Activated effector memory CD4-positive, alpha-beta T cell treated with anti-CD3 and anti-CD28 coated beads, Interleukin-2, amount 50 U/mL, for 16 hours (primary cell): ENCODE measurements at regions not wholly inside any gene's neighbourhood (a gene's known extent, or its start where the extent isn't known, plus 50 kb on each side); places are given as distances from the start of the nearest gene placed in this dataset.

Experiments used
- DNase-seq: peaks from one replicate; pipeline ENCODE4 v3.0.0-alpha.2; 2020

GRCh38 chr12:127416796-127417195 lies 850.2 kb upstream of the TMEM132C start:
- DNase-seq: no peak

GRCh38 chr12:127419111-127419510 lies 847.9 kb upstream of the TMEM132C start:
- DNase-seq: no peak

DNA sequence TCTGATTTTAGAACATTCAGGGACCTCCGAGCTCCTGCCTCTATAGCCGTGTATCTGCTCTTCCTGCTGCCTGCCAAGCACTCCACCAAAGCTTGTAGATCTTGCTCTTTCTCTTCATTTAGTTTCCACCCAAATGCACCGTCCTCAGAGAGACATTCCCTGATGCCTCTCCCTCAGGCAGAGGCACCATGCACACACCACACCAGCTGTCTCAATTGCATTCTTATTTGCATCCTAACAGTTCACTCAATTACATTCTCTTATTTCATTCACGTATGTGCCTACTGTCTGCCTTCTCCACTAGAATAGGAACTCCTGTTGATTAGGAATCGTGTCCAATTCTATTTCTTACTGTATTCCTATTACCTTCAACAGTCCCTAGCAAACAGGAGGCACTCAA lies 845.4 kb upstream of the TMEM132C start:
- DNase-seq: no peak

DNA sequence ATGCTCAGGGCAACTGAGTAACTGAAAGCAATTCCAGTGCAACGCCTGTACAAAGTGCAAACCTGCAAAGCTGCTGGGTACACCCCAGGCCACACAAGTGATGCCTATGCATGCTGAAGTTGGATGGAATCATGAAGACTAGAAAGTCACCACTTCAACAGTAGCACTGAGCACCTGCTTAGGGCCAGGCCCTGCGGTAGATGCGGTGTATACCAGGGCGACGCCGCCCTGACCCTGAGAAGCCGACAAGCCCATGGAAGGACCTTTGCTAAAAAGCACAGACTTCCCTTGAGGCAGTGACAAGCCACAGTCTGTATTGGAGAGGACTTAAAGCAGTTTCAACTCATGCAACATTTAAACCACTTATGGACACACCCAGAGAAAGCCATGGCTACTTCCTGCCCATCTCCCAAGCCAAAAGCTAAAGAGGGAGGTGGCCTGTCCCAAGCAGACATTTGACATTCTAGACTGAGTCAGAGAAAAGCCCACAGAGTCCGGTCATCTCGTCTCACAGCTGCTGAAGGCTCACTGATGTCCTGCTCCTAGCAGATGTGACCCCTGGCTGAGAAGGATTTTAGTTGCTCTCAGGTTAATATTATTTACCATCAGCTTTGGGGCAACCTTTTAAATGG lies 843.9 kb upstream of the TMEM132C start:
- no peak for DNase-seq

- no peak for DNase-seq
These were observed 841.5 kb upstream of the TMEM132C start for GRCh38 chr12:127425474-127425873.

GRCh38 chr12:127428420-127428819 lies 838.5 kb upstream of the TMEM132C start:
- DNase-seq: no peak

GRCh38 chr12:127429551-127430285 lies 837.3 kb upstream of the TMEM132C start:
- no peak for DNase-seq

- no peak for DNase-seq
These were observed 836.6 kb upstream of the TMEM132C start for GRCh38 chr12:127430401-127430800.

DNA sequence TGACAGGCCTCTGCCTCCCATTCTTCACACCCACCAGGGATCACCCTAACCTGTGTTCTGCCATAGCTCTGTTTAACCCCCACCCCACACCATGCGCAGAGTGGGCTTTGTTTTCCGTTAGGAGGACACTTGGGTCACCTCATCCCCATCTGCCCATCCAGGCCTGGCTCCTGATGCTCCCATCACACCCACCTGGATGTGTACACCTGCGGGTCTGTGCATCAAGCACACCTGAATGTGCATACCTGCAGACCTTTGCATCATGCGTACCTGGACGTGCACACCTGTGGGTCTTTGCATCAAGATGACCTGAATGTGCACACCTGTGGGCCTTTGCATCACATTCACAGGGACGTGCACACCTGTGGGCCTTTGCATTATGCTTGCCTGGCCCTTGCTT lies 835.8 kb upstream of the TMEM132C start:
- DNase-seq: no peak

GRCh38 chr12:127431594-127431993 lies 835.4 kb upstream of the TMEM132C start:
- DNase-seq: no peak

DNA sequence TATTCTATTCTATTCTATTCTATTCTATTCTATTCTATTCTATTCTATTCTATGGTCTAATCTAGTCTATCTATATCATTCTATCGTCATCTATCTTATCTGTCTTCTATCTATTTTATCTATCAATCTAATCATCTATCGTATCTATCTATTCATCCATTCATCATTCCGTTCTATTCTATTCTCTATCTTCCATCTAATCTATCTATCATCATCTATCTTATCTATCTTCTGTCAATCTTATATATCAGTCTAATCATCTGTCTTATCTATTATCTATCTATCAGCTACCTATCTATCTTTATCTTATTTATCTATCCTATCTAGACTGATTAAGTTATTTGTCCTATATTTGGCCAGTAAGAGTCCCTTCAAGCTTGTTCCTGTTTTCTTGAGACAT lies 831.5 kb upstream of the TMEM132C start:
- no peak for DNase-seq

- no peak for DNase-seq
These were observed 828.3 kb upstream of the TMEM132C start for GRCh38 chr12:127438512-127439244.

DNA sequence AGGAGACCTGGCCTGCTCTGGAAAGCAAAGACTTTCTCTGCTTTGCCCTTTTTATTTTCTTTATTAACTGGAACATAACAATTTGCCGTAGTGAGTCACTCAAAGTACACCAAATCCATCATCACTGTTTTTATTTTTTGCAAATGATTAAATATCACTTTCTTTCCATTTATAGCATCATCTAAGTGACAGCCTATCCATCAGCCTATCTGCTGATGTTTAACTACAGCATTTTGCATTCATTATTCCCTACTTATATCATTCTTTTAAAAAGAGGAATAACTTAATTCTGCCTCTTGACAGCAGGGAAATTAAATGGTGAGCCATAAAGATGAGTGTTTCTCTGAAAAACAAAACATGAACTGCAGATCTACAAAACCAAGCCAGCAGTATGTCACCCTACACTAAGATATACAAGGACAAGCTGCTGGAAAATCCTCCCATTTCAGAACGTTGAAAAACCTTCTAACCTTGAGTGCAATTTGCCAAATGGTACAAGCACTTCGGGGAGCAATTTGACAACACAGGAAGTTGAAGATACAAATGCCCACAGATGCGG lies 821.3 kb upstream of the TMEM132C start:
- no peak for DNase-seq

DNA sequence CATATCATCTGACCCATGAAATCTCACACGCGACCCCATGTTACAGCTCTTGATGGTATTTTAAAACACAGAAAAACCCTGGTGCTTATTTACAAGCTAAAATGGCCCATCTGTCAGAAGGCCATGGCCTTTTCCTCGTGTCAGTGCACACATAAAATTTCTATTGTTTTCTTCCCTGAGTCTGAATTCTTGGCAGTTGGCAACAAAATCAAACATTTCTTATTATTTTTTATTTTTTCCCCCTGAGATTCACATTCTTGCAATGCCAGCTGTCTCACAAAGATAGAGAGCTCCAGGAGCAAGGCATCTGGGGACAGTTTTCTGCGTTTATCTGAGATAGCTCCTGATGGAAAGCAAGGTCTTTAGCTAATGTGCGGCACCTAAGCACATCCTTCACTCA lies 818.1 kb upstream of the TMEM132C start:
- DNase-seq: no peak

DNA sequence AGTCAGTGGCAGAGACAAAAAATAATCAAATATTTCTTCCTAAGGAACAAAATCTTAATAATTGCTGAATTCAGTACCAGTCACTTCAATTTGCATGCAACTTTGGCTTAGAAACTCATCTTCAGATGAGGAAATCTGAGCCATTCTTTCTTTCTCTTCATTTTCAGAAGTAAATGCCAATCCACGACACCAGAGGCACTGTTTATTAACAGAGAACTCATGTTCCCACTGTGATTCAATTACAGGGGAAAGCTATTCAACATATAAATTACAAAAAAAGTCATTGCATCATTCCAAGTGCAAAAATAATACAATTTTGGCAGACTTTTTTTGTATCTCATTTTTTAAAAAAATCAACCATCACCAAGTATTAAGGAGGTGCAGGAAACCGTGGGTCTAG lies 816.1 kb upstream of the TMEM132C start:
- DNase-seq: no peak

DNA sequence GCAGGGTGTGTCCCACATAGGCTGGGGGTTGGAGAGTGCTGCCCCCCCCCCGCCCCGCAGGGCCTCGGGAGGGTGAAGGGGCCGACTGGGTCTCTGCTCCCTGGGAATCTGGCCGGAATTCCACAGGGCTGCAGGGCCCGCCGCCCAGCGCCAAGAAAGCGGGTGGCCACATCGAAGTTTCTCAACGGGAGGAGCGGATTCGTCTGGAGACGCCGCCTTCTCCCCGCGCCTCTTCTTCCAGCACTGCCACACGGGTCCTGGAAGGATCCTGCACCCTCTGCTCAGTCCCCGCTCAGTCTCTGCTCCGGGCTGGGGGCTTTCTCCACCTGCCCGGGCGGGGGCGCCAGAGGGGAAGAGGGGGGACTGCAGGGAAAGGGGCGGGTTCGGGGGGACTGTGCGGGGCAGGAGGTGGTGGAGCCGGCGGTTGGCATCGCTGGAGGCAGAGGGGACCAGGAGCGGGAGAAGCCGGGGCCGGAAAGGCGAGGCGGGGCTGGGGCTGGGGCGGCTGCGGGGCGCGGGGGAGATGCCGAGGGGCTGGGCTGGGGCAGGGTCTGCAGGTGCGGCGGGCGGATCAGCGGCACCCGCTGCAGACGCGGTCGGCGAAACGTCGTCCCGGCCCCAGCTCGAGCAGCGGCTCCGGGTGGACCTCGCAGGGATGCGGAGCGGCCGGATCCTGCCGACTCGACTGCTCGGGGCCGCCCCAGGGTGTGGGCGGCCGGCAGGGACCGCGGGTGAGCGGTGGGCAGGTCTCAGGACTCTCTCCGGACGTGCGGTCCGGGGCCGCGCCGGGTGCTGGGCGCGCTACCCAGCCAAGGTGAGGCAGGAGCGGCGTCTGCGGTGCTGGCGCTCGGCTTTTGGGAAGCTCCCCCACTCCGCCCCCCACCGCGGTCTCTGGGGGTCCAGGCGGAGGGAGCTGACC lies 811.4 kb upstream of the TMEM132C start:
- no peak for DNase-seq

DNA sequence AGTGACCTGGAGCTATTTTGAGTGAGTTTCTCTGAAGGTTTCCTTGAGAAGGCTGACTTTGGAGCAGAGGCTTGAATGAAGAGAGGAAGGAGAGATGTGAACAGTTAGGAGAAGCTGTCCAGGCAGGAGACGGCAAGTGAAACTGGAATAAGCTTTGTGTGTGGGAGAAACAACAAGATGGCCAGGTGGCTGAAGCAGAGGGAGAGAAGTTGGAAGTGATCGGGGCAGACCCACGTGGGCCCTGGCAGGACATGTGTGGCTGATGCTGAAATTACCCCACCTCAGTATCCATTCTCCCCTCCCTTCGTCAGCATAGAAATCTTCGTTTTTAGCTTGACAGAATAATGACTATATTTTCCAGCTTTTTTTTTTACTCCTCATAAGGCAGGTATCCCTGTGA lies 809.2 kb upstream of the TMEM132C start:
- no peak for DNase-seq

GRCh38 chr12:127459166-127459565 lies 807.8 kb upstream of the TMEM132C start:
- no peak for DNase-seq

DNA sequence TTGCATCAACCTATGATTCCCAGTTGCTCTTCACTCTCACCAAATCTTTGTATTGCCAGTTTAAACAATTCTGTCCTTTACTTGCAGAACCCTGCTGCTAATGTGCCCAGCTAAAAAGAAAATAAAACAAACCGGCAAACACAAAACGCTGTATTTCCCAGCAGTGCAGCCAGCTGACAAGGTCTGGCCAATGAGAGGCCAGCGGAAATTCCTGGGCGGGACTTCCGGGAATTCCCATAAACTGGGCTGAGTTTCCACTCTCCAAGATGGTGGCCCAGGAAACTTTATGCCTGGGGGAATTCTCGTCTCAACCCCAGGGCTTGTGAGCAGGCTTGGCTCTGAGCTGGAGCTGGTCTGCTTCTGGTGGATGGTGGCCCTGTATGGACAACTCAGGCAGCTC lies 807.3 kb upstream of the TMEM132C start:
- no peak for DNase-seq

GRCh38 chr12:127463237-127463636 lies 803.7 kb upstream of the TMEM132C start:
- DNase-seq: no peak

- DNase-seq: no peak
These were observed 797.6 kb upstream of the TMEM132C start for GRCh38 chr12:127469331-127469730.

DNA sequence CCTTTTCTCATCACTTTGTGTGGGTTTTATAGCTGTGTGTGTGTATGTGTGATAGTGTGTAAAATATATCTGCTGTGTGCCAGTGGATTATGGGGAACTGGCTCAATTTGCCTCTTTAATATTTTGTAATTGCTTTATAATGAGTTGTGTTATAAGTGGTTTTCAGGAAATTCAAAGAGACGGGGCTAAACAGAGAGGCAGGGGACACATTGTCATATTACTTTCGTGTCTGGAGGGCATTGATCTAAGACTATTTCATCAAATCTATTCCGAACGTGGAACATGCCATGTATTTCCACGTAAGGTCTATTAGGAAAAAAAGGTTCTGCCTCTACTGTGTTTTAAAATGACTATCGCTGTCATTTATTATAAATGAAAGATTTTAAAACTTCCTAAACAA lies 793.2 kb upstream of the TMEM132C start:
- no peak for DNase-seq

DNA sequence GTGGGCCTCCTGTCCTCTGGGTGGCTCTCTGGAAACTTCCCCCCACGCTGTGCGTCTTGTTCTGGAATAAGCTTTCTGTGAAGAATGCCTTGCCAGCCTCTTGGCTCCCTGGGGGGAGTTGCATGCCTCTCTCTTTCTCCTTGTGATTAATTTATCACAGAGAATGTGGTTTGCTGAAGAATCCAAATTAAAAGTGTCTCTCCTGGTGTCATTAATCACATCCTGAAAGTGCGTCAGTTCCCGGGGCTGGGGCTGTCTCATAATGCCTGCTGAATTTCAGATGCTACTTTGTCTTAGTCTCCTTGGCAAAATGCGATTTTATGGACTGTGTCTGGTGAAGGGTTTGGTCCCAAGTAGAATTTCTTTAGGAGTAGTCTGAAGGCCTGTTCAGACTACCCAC lies 787.7 kb upstream of the TMEM132C start:
- no peak for DNase-seq
